ENCODE measurements at regions not wholly inside any gene's neighbourhood (a gene's known extent, or its start where the extent isn't known, plus 50 kb on each side); places are given as distances from the start of the nearest gene placed in this dataset.

DNA sequence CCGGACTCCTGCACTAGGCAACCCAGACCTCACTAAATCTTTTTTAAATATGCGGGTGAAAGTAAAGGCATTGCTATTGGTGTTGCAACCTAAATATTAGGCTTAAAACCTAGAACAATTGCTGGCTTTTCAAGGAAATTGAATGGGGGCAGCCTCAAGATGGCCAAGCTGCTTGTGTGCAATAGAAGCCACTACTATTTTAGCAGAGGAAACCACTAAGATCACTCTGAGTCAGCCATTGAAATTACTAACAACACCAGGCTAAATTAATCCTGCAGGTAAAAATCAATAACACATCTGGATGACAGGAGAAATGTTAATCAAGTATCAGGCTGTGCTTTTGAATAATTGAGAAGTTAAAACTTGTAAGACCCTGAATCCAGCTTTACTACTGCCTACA, 348.0 kb downstream of the RPS4Y2 start:
- Histone ChIP-seq H3K36me3 (ENCODE audit: insufficient read depth, low read length) (no peaks in the 10 kb centered on the region), H3K27me3 (ENCODE audit: insufficient read depth, low read length) (no peaks in the 10 kb centered on the region), H3K9me3 (ENCODE audit: control insufficient read depth in 1 of 2, low read length in 2 of 2) (no peaks in the 10 kb centered on the region), H3K27ac (ENCODE audit: low read depth, low read length) (no peak overlapping the region), H3K4me3 (ENCODE audit: low read length in 2 of 2) (no peak overlapping the region), H3K4me1 (ENCODE audit: insufficient read depth, low read length) (no peaks in the 10 kb centered on the region)
- peaks cover 0 to 2% (median 0%) of the 10 kb centered on the region in 4 donors for H3K4me1 Mint-ChIP-seq
- CTCF ChIA-PET (ENCODE audit: partially characterized antibody) = no interaction called here
- intact Hi-C loops (cut with micrococcal nuclease) = no loop called here
- H3K9me3 Mint-ChIP-seq = no peaks in the 10 kb centered on the region
- DNase-seq = no peak
- H3K27me3 Mint-ChIP-seq = no peaks in the 10 kb centered on the region
- no peak overlapping the region for H3K4me3 Mint-ChIP-seq
- H3K27ac Mint-ChIP-seq = no peak overlapping the region
- POLR2A ChIA-PET (ENCODE audit: partially characterized antibody) = no interaction called here
- no peaks in the 10 kb centered on the region for H3K36me3 Mint-ChIP-seq

DNA sequence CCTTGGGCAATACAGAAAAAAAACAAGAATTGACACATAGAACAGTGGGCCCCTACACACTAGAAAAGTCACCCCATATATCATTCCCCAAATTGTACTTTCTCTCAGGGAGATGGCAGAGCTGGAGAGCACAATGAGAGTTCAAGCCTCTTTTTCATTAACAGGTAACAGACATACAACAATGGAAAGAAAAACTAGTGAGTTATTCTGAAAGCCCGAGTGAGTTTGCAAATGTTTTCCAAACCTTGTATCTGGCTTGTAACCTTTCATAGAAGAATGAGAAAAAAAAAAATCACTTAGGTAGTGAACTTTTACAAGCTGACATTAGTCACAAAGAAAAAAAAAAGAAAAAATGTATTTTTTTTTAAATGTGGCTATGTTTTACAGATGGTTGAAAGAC, 349.6 kb downstream of the RPS4Y2 start:
- H3K9me3 ChIP-seq (ENCODE audit: control insufficient read depth in 1 of 2, low read length in 2 of 2) = no peaks in the 10 kb centered on the region
- ChIA-PET CTCF (ENCODE audit: partially characterized antibody) (no interaction called here), POLR2A (ENCODE audit: partially characterized antibody) (no interaction called here)
- Mint-ChIP-seq H3K27me3 (no peaks in the 10 kb centered on the region), H3K36me3 (no peaks in the 10 kb centered on the region), H3K4me1 (peaks cover 0 to 6% (median 2%) of the 10 kb centered on the region in 4 donors), H3K27ac (no peak overlapping the region), H3K4me3 (no peak overlapping the region), H3K9me3 (no peaks in the 10 kb centered on the region)
- no peak for DNase-seq
- no peaks in the 10 kb centered on the region for H3K36me3 ChIP-seq (ENCODE audit: insufficient read depth, low read length)
- no peaks in the 10 kb centered on the region for H3K4me1 ChIP-seq (ENCODE audit: insufficient read depth, low read length)
- no peak overlapping the region for H3K27ac ChIP-seq (ENCODE audit: low read depth, low read length)
- no peaks in the 10 kb centered on the region for H3K27me3 ChIP-seq (ENCODE audit: insufficient read depth, low read length)
- no peak overlapping the region for H3K4me3 ChIP-seq (ENCODE audit: low read length in 2 of 2)
- intact Hi-C loops (cut with micrococcal nuclease) = no loop called here

DNA sequence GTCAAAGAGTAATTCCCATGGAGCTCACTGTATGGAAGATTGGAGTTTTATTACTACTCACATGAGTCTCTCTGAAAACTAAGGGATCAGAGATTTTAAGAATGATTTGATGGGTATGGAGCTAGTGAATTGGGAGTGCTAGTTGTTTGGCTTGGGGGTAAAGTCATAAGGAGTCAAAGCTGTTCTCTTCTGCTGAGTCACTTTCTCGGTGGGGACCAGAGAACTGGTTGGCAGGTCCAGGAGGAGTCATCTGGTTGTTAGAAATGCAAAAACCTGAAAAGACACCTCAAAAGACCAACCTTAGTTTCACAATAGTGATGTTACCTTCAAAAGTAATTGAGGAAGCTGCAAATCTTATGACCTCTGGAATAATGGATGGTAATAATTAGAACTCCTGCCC, 355.4 kb downstream of the RPS4Y2 start:
- Histone ChIP-seq H3K4me3 (ENCODE audit: low read length in 2 of 2) (no peak overlapping the region), H3K27me3 (ENCODE audit: insufficient read depth, low read length) (no peaks in the 10 kb centered on the region), H3K4me1 (ENCODE audit: insufficient read depth, low read length) (no peaks in the 10 kb centered on the region), H3K36me3 (ENCODE audit: insufficient read depth, low read length) (no peaks in the 10 kb centered on the region), H3K27ac (ENCODE audit: low read depth, low read length) (no peak overlapping the region), H3K9me3 (ENCODE audit: control insufficient read depth in 1 of 2, low read length in 2 of 2) (no peaks in the 10 kb centered on the region)
- H3K4me3 Mint-ChIP-seq = no peak overlapping the region
- H3K27ac Mint-ChIP-seq = no peak overlapping the region
- no peaks in the 10 kb centered on the region for H3K27me3 Mint-ChIP-seq
- CTCF ChIA-PET (ENCODE audit: partially characterized antibody) = no interaction called here
- no peaks in the 10 kb centered on the region for H3K9me3 Mint-ChIP-seq
- no peaks in the 10 kb centered on the region for H3K36me3 Mint-ChIP-seq
- peaks cover 0 to 4% (median 2%) of the 10 kb centered on the region in 4 donors for H3K4me1 Mint-ChIP-seq
- intact Hi-C loops (cut with micrococcal nuclease) = no loop called here
- no peak for DNase-seq
- POLR2A ChIA-PET (ENCODE audit: partially characterized antibody) = no interaction called here

- no peaks in the 10 kb centered on the region for H3K4me1 Mint-ChIP-seq
- H3K9me3 Mint-ChIP-seq = no peaks in the 10 kb centered on the region
- ChIA-PET POLR2A (ENCODE audit: partially characterized antibody) (no interaction called here), CTCF (ENCODE audit: partially characterized antibody) (no interaction called here)
- no peaks in the 10 kb centered on the region for H3K4me1 ChIP-seq (ENCODE audit: insufficient read depth, low read length)
- intact Hi-C loops (cut with micrococcal nuclease) = no loop called here
- no peak overlapping the region for H3K4me3 Mint-ChIP-seq
- H3K27ac ChIP-seq (ENCODE audit: low read depth, low read length) = no peak overlapping the region
- H3K27me3 Mint-ChIP-seq = no peaks in the 10 kb centered on the region
- DNase-seq = no peak
- H3K36me3 ChIP-seq (ENCODE audit: insufficient read depth, low read length) = no peaks in the 10 kb centered on the region
- H3K9me3 ChIP-seq (ENCODE audit: control insufficient read depth in 1 of 2, low read length in 2 of 2) = no peaks in the 10 kb centered on the region
- no peaks in the 10 kb centered on the region for H3K36me3 Mint-ChIP-seq
- H3K27ac Mint-ChIP-seq = no peak overlapping the region
- no peaks in the 10 kb centered on the region for H3K27me3 ChIP-seq (ENCODE audit: insufficient read depth, low read length)
- no peak overlapping the region for H3K4me3 ChIP-seq (ENCODE audit: low read length in 2 of 2)
Measured at GRCh38 chrY:21121065-21121464, 365.2 kb downstream of the RPS4Y2 start.

DNA sequence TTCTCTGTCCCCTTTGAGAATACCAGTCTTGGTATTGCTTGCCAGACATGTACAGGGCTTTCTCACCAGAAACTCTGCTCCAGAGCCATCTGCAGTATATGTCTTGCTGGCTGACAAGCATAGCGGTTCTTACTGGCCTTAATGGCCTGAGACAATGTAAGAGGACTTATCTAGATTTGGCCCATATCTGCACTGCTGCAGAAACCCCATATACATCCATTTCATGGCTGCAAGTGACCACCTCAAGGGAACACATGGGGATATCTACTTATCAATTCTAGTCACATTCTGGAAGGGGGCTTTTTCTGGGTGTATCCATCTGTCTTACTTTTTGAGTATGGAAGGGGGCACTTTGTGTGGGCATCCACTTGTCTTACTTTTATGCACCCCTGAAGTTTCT, 375.5 kb upstream of the RBMY1B start:
- Mint-ChIP-seq H3K36me3 (no peaks in the 10 kb centered on the region), H3K27ac (peak overlapping the region in 2 of 7 donors; percentile 29 to 32), H3K9me3 (no peaks in the 10 kb centered on the region), H3K4me1 (peaks cover 0 to 33% (median 1%) of the 10 kb centered on the region in 4 donors), H3K4me3 (peak overlapping the region in 1 of 8 donors; percentile 57), H3K27me3 (no peaks in the 10 kb centered on the region)
- POLR2A ChIA-PET (ENCODE audit: partially characterized antibody) = no interaction called here
- H3K4me1 ChIP-seq (ENCODE audit: insufficient read depth, low read length) = no peaks in the 10 kb centered on the region
- no peak overlapping the region for H3K27ac ChIP-seq (ENCODE audit: low read depth, low read length)
- DNase-seq = no peak
- intact Hi-C loops (cut with micrococcal nuclease) = no loop called here
- H3K36me3 ChIP-seq (ENCODE audit: insufficient read depth, low read length) = no peaks in the 10 kb centered on the region
- H3K27me3 ChIP-seq (ENCODE audit: insufficient read depth, low read length) = no peaks in the 10 kb centered on the region
- CTCF ChIA-PET (ENCODE audit: partially characterized antibody) = no interaction called here
- no peaks in the 10 kb centered on the region for H3K9me3 ChIP-seq (ENCODE audit: control insufficient read depth in 1 of 2, low read length in 2 of 2)
- H3K4me3 ChIP-seq (ENCODE audit: low read length in 2 of 2) = no peak overlapping the region

GRCh38 chrY:21138056-21138758, 372.9 kb upstream of the RBMY1B start:
- Histone ChIP-seq H3K27me3 (ENCODE audit: insufficient read depth, low read length) (no peaks in the 10 kb centered on the region), H3K9me3 (ENCODE audit: control insufficient read depth in 1 of 2, low read length in 2 of 2) (no peaks in the 10 kb centered on the region), H3K27ac (ENCODE audit: low read depth, low read length) (no peak overlapping the region), H3K36me3 (ENCODE audit: insufficient read depth, low read length) (no peaks in the 10 kb centered on the region), H3K4me3 (ENCODE audit: low read length in 2 of 2) (no peak overlapping the region), H3K4me1 (ENCODE audit: insufficient read depth, low read length) (no peaks in the 10 kb centered on the region)
- Mint-ChIP-seq H3K4me3 (peak overlapping the region in 2 of 8 donors; percentile 68 to 77), H3K4me1 (peaks cover 0 to 33% (median 1%) of the 10 kb centered on the region in 4 donors), H3K9me3 (no peaks in the 10 kb centered on the region), H3K27me3 (no peaks in the 10 kb centered on the region), H3K36me3 (peaks cover 0 to 3% of the 10 kb centered on the region in 2 donors), H3K27ac (peak overlapping the region in 1 of 7 donors; percentile 69)
- DNase-seq = no peak
- CTCF ChIA-PET (ENCODE audit: partially characterized antibody) = no interaction called here
- POLR2A ChIA-PET (ENCODE audit: partially characterized antibody) = interaction anchor here (1.3 to 2.1 kb wide), 2 partner anchors 111 to 119 kb away, joined by 3 to 7 read pairs; no protein-coding TSS in a partner anchor
- intact Hi-C loops (cut with micrococcal nuclease) = no loop called here

DNA sequence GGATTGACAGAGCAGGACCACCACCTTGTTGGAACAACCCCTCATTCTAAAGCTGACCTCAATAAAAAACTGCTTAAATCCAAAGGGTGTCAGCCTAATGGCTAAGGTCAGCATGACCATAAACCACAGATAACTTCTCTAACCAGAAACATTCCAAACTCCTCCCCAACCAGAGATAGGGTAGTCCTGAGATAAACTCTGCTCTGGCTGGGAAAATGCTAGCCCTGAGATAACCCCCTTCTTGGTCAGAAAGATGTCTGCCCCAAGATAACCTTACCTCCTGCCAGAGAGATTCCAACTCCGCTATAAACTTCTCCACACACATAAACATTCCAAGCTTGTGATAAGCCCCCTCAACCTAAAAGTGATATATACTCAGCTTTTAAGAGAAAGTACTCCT, 364.8 kb upstream of the RBMY1B start:
- Mint-ChIP-seq H3K4me3 (no peak overlapping the region), H3K36me3 (peaks cover 0 to 4% of the 10 kb centered on the region in 2 donors), H3K27ac (peak overlapping the region in 1 of 7 donors; percentile 26), H3K9me3 (no peaks in the 10 kb centered on the region), H3K4me1 (peaks cover 0 to 15% (median 0%) of the 10 kb centered on the region in 4 donors), H3K27me3 (no peaks in the 10 kb centered on the region)
- no peak for DNase-seq
- Histone ChIP-seq H3K4me1 (ENCODE audit: insufficient read depth, low read length) (no peaks in the 10 kb centered on the region), H3K4me3 (ENCODE audit: low read length in 2 of 2) (no peak overlapping the region), H3K36me3 (ENCODE audit: insufficient read depth, low read length) (no peaks in the 10 kb centered on the region), H3K27ac (ENCODE audit: low read depth, low read length) (no peak overlapping the region), H3K9me3 (ENCODE audit: control insufficient read depth in 1 of 2, low read length in 2 of 2) (no peaks in the 10 kb centered on the region), H3K27me3 (ENCODE audit: insufficient read depth, low read length) (no peaks in the 10 kb centered on the region)
- CTCF ChIA-PET (ENCODE audit: partially characterized antibody) = no interaction called here
- intact Hi-C loops (cut with micrococcal nuclease) = no loop called here
- POLR2A ChIA-PET (ENCODE audit: partially characterized antibody) = interaction anchor here (1.3 kb wide), 1 partner anchor 114 kb away, joined by 4 read pairs; no protein-coding TSS in a partner anchor
